WI38 (cell line): ENCODE measurements at regions not wholly inside any gene's neighbourhood (a gene's known extent, or its start where the extent isn't known, plus 50 kb on each side); places are given as distances from the start of the nearest gene placed in this dataset.

Experiments
- H3K4me3 ChIP-seq: 2 replicates; pipeline ENCODE4 v1.5.1; 2011; ENCODE audit warnings: low read depth, mild to moderate bottlenecking, control low read depth, low read length
- TF ChIP-seq, protein P1 (sequence below): IDR thresholded peaks from 2 replicates; pipeline ENCODE4 v1.5.1; 2012; ENCODE audit warnings: low read depth, mild to moderate bottlenecking, control low read depth, low read length

DNA sequence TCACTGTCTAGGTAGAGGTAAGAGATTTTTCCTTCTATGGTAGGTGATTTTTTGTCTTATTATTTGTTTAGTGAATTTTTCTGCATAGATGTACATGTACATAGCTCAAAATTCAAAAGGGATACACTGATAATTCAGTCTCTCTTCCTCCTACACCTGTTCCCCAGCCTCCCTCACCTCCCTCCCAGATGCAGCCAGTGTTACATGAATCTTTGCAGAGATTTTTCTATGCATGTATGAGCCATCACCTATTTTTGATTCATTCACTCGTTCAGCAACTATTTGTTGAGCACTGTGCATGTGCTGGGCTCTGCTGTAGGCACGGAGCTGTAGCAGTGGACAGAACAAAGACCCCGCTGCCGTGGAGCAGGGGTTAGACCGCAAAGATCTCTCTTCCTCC, 218.9 kb downstream of the AACS start:
- TF ChIP-seq, protein P1, sequence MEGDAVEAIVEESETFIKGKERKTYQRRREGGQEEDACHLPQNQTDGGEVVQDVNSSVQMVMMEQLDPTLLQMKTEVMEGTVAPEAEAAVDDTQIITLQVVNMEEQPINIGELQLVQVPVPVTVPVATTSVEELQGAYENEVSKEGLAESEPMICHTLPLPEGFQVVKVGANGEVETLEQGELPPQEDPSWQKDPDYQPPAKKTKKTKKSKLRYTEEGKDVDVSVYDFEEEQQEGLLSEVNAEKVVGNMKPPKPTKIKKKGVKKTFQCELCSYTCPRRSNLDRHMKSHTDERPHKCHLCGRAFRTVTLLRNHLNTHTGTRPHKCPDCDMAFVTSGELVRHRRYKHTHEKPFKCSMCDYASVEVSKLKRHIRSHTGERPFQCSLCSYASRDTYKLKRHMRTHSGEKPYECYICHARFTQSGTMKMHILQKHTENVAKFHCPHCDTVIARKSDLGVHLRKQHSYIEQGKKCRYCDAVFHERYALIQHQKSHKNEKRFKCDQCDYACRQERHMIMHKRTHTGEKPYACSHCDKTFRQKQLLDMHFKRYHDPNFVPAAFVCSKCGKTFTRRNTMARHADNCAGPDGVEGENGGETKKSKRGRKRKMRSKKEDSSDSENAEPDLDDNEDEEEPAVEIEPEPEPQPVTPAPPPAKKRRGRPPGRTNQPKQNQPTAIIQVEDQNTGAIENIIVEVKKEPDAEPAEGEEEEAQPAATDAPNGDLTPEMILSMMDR, result no peak
- no peak overlapping the region for H3K4me3 ChIP-seq

DNA sequence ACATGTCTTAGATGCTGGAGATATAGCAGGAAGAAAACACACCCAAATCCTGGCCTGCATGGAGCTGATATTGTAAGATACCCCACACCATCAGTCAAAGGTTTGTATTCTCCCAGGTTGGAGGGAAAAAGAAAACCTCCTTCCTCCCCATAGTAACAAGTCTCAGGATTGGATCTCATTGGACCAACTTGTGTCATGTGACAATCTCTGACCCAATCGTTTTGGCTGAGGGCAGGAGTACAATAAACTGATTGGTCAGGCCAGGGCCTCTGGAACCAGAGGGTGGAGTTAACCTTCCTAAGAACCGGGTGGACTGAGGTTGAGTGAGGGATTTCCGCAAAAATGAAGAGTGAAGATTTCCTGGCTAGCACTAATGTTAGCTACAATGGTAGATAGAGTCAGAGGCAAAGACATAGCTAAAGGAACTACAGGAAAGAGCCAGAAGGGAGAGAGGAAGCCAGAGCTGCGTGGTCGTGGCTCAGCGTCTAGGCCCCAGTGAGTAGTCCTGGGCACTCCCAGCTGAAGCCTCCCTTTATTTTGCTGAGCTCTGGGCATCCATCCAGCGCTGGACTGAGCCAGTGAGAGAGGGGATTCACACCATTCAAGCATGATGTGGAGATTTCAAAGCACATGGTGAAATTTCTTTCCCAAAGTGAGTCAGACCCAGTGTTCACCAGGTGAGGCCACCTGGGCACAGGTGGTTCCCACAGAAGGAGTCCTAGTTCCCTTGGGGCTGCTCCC, 219.9 kb downstream of the AACS start:
- H3K4me3 ChIP-seq, result no peak overlapping the region
- TF ChIP-seq, protein P1, result no peak

DNA sequence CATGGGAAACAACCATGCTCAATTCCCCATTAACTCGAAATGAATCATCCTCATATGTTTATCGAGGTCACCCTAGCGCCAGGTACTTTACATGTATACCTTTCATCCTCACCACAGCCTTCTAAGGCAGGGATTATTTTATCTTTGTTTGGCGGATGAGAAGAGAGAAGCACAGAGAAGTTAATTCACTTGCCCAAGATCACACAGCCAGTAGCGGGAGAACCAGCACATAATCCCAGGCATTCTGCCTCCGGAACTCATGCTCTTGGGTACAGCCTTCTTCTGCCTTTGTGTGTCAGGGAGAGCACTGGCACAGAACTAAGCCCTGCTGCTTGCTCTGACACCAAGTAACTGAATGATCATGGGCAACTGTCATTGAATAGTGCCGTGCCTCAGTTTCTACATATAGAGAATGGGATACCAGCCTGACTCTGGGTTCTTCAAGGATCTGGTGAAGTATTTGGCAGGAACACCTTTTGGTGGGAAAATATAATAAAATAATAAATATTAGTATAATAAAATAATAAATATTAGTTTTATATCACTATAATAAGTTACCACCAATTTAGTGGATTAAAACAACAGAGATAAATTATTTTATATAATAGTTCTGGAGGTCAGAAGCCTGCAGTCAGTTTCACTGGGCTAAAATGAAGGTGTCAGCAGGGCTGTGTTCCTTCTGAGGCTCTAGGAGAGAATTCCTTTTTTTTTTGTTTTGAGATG, 220.9 kb downstream of the AACS start:
- TF ChIP-seq, protein P1, result no peak
- no peak overlapping the region for H3K4me3 ChIP-seq

DNA sequence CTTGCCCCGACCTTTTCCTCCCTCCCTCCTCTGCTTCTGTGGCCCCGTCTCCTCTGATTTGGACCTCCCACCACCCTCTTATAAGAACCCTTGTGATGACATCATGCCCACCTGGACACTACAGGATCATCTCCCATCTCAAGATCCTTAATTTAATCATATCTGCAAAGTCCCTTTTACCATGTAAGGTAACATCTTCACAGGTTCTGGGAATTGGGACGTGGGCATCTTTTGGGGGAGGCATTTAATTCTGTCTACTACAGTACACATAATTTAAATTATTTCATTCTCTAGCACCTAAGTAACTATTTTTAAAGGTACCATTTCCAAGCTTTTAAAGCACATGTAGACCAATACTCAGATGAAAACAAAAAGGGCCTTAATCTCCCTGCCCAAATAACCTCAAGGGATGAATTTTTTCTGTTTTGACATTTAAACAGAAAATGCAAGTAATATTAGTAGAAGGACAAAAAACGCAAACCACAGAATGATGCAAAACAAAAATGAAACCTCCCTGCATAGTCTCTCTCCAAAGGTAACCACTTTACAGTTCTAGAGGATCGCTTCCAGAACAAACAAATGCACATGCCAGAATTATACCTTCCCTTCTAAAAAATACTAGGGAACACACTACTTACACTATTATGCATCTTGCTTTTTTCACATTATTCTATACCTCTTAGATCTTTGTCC, 222.1 kb downstream of the AACS start:
- TF ChIP-seq, protein P1, result no peak
- H3K4me3 ChIP-seq, result no peak overlapping the region

DNA sequence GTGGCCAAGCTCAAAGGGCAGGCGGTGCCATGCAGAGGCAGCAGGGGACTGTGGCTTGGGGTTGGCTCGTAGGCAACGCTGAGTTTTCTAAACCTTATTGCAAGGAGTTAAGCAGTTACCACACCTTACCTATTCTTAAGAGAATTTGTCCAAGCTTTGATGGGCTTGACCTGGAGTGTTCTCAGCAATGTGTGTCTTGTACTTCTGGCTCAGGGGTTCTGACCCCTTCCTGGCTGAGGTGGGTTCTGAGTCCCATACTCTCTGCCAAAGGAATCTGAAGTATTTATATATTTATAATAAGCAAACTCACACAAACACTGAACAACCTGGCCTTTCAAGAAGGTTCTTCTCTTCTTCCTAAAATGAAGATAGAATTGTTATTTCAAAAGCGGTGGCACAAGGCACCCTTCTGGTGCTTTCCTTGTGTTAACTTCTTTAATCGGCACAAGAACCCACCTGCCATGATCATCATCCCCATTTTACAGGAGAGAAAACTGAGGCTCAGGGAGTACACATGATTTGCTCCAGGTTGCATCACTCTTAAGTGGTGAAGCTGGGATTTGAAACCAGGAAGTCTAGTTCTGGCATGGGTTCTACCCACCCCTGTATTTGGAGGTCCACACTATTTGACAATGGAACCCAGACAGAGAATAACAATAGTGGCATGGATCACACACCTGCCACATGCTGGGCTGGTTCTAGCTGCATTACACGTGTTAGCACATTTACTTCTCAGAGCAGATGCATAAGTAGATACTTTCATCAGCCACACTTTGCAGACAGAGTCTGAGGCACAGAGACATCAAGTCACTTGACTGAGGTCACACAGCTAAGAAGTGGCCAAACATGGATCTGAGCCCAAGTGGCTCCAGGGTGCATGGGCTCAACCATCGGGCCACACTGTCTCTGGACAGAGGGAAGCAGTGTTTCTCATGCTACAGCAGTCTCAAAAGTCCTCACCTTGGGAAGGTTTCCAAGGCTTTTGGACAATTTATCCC, 224.0 kb downstream of the AACS start:
- TF ChIP-seq, protein P1, result no peak

DNA sequence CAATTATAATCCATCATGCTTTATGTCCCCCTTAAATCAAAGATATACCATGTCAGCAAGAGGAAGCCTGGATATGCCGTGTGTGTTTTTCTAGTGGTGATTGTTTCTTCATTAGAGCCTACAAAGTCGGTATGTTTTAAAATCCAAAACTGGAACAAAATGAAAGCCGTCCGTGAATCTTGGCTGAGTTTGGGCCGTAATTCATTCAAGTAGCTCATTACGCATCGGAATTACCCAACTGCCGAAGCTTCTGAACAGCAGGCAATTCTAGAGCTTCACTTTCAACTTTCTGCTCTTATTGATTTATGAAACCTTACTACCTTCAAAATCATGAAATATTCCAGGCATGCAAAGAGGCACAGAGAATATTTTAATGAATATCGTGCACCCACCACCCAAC, 224.7 kb downstream of the AACS start:
- TF ChIP-seq, protein P1, result no peak
- no peak overlapping the region for H3K4me3 ChIP-seq

More for the DNA sequence above, 224.0 kb downstream of the AACS start:
- H3K4me3 ChIP-seq, result no peak overlapping the region
